Activated CD8-positive, alpha-beta memory T cell treated with anti-CD3 and anti-CD28 coated beads for 4 hours (primary cell): ENCODE measurements at regions not wholly inside any gene's neighbourhood (a gene's known extent, or its start where the extent isn't known, plus 50 kb on each side); places are given as distances from the start of the nearest gene placed in this dataset.

ENCODE experiments used
- DNase-seq, 2 donors: peaks; one replicate each; pipeline ENCODE4 v3.0.0-alpha.2; 2020; ENCODE audit warnings: low read depth in 2 of 2

GRCh38 chrX:78476701-78477100 lies 149.3 kb upstream of the CYSLTR1 start:
- DNase-seq, result no peak

GRCh38 chrX:78456909-78457308 lies 129.5 kb upstream of the CYSLTR1 start:
- no peak for DNase-seq

- no peak for DNase-seq
Observed at GRCh38 chrX:78455901-78456300, 128.5 kb upstream of the CYSLTR1 start.

- DNase-seq, result no peak
Observed at GRCh38 chrX:78452356-78452755, 124.9 kb upstream of the CYSLTR1 start.

GRCh38 chrX:78437621-78438020 lies 110.2 kb upstream of the CYSLTR1 start:
- DNase-seq, result no peak

GRCh38 chrX:78429172-78429571 lies 101.8 kb upstream of the CYSLTR1 start:
- no peak for DNase-seq

- DNase-seq, result no peak
Observed at GRCh38 chrX:78388663-78389062, 61.3 kb upstream of the CYSLTR1 start.

- DNase-seq, result no peak
Observed at GRCh38 chrX:78387364-78387763, 60.0 kb upstream of the CYSLTR1 start.

GRCh38 chrX:78384486-78384885 lies 57.1 kb upstream of the CYSLTR1 start:
- DNase-seq, result no peak

- DNase-seq, result no peak
Observed at GRCh38 chrX:78383594-78383993, 56.2 kb upstream of the CYSLTR1 start.

GRCh38 chrX:78378476-78379115 lies 51.2 kb upstream of the CYSLTR1 start:
- no peak for DNase-seq
